AG08395 (cell line): ENCODE measurements at regions not wholly inside any gene's neighbourhood (a gene's known extent, or its start where the extent isn't known, plus 50 kb on each side); places are given as distances from the start of the nearest gene placed in this dataset.
"Not testable (repeated sequence)": the region's sequence is repeated elsewhere in the genome, so short reads cannot be mapped to it uniquely, and the experiment has no call there.

Experiments used
- DNase-seq: peaks from one replicate; pipeline ENCODE4 v3.0.0; 2012; ENCODE audit warnings: mixed read lengths, low spot score

DNA sequence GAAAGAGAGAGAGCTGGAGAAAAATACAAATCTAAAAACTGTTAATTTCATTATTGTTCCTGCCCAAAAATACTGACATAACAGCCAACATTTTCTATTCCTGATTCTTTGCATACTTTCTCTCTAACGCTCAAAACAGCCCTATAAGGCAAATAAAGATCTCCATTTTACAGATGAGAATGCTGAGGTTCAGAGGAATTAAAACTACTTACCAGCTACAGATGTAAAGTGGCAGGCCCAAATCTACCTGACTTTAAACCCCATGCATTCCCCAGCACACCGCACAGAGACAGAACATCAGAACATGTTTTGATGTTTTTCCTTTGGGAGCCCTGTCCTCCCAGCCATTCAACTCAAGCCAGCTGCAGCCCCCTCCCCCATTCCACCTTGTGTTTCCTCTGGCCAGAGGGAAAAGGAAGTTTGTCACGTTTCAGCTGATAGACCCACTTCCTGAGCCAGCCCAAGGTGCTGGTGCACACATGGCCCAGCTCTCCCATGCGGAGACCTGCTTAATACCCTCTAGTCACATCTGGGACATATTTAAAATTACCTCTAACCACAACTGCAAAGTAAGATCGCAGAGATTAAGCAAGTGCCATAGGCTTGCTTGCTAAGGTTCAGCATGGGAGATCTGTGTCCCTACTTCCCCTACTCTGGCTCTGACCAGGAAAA is 133.1 kb upstream of the NFIA start:
- DNase-seq, result no peak

DNA sequence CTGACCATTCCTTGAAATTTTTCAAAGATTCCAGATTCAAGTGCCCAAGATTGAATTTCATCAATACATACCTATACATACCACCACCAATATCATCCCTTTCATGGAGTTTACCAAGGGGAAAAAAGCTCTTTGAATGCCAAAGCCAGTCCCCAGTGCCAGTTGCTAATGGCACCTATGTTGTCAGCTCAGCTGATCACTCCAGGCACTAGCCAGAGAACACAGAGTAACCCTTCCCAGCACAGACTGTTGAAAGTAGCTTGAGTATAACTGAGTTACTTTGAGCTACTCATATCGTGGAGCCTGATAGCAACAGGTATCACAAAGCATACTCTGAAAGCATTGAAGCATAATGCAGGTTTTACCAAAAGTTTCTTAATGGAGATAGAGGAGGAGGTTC is 133.9 kb upstream of the NFIA start:
- DNase-seq, result no peak

DNA sequence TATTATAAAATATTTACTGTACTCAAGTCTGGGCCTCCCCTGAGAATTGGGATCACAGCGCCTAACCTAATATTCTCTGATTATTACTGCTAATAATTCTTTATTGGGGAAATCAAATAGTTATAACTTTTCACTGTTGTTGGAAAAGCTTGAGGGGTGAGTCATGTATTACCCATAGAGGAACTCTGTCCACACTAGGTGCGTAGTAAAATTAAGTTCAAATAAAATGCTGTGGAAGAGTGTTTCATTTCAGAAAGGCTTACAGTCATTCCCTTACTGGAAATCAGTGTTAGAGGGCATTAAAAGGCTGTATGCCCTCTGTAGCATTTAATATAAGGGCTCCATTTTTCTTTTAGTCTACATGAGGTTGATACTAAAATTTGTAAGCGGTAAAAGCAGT is 135.0 kb upstream of the NFIA start:
- DNase-seq, result no peak

- DNase-seq, result no peak
These were observed 139.3 kb upstream of the NFIA start for GRCh38 chr1:60942896-60943638.

DNA sequence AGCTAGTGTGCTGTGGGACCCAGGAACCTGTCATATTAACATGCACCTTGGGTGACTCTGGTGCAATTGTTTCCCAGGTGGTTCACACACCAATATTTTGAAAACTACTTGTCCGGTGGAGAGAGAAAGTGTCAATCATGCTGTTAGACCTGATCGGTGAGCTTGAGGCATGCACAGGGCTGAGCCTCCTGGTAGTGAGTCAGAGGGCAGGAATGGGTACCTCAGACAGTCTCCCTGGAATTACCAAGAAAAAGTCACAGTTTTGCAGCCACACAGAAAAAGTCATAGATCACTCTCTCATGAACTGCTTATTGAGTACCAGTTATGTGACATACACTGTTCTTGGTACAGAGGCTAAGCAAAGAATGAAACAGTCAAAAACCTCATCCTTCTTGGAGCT is 140.1 kb upstream of the NFIA start:
- DNase-seq, result no peak

- not testable (repeated sequence) for DNase-seq
These were observed 141.7 kb upstream of the NFIA start for GRCh38 chr1:60940685-60941084.

GRCh38 chr1:60937720-60938119 is 144.6 kb upstream of the NFIA start:
- DNase-seq, result no peak

DNA sequence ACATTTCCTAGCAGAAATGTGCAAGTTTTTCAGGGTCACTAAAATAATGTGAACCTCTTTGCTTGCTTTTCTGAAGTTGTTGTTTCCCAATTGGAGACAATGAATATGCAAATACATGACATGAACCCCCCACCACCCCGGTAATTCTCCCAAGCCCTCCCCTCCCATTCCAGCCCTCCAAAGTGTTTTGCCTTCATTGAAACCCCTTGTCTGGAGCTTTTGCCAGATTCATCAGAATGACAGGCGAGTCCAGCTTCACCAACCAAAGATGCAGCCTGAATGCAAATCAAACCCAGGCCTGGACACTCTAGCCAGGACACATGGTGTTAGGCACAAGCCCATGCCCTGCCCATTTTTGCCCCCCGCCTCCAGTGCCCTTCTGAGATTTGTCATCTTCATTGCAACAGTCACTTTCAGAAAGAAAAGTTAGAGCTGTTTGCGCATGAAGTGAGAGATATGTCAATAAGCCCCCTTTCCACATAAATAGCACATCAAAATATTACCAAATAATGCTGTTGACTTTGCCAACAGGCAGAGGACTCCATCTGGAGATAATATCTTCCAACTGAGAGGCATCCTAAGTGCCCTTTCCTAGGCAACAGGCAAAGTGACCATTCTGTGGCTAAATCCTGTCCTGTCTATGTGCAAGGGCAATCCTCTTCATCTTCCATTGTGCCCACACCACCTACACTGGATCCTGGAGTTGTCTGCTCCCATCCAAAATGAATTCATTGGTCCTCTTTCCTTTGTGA is 145.6 kb upstream of the NFIA start:
- DNase-seq, result no peak

GRCh38 chr1:60936163-60936562 is 146.2 kb upstream of the NFIA start:
- DNase-seq, result no peak

DNA sequence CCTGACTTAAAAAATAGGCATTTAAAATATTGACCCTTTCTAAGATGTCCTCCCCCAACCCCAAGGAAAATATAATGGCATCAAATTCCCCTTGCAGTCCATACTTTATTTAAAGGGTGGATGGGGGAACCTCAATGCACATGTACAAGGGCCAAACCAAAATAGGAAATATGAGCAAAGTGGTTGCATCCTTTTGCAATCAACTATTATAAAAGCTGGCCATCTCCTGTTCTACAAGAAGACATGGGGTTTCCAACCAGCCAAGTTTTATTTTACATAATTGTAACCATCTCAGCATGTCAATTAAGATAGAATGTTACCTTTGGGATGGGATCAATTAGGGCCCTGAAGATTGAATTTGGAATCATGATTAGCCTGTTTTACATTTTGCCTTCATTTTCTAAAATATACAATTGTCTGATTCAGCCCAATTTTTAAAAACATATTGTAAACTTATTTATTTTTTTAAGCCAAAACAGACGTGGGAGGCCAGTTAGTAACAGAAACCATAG is 146.7 kb upstream of the NFIA start:
- DNase-seq, result no peak

DNA sequence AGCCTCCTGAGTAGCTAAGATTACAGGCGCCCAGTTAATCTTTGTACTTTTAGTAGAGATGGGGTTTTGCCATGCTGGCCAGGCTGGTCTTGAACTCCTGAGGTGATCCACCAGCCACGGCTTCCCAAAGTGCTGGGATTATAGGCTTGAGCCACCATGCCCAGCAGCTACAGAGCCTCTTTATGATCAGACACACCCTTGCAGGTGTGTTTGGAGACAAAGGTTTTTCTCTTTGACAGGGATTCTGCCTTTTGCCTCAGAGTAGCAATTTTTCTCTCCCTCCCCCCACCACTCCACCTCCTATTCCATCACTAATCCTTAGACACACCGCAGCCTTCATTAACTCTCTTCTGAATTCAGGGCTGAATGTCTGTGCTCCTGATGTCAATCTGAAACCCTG is 152.2 kb upstream of the NFIA start:
- DNase-seq, result no peak

DNA sequence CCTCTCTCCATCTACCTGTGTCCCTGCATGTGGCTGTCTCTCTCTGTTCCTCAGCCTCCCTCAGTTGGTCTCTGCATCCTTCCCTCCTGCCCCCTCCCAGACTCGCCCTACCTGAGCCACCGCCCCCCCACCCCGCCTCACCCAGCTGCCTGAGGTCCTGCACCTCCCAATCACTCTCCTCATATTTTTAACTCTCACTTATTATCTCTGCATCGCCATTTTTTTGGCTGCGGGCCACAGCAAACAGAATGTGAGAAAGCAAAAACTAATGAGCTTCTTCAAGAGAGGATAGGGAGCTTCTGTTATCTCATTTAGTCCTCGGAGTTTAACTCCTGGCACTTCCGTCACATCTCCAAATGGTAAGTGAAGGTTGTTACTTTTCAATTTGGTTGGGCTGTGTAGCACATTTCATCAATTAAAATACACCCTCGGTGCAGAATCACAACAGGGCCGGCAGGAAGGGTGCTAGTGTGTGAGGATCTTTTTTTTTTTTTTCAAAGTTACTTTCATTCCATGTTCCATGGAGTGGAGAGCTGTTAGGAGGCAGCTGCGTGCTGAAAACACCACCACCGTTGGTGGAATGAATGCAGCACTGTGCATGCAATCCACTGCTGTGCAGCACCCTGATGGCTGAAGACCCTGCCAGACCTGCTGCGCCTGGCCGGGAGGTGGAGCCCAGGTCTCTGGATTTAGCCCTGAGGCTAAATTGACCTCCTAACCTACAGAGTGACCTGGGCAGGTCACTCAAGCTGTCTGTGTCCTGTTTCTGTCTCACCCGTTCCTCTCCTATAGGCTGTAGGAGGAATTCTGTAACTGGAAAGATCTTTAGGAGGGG is 157.2 kb upstream of the NFIA start:
- DNase-seq, result no peak

DNA sequence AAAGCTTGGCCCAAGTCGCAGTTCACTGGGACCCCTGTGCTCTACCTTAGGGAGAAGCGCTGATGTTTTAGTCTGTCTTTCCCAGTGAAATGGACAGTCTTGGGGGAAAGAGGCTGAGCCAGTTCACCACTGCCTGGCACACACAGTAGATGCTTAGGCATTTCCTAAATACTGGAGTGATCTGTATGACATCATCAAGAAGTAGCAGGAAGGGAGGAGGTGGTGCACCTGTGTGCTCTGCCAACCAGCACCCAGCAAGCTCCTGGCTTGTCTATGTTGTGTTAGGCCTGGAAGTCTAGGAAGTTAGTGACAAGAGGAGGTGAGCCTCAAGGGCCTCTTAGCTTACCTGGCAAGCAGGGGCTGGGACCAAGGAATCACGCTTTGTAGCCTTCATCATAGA is 158.2 kb upstream of the NFIA start:
- no peak for DNase-seq

GRCh38 chr1:60923389-60924087 is 158.8 kb upstream of the NFIA start:
- no peak for DNase-seq

GRCh38 chr1:60922304-60922703 is 160.1 kb upstream of the NFIA start:
- DNase-seq, result no peak

- DNase-seq, result no peak
These were observed 161.2 kb upstream of the NFIA start for GRCh38 chr1:60921175-60921574.

GRCh38 chr1:60920561-60920960 is 161.8 kb upstream of the NFIA start:
- DNase-seq, result no peak

GRCh38 chr1:60918867-60919266 is 163.5 kb upstream of the NFIA start:
- no peak for DNase-seq

DNA sequence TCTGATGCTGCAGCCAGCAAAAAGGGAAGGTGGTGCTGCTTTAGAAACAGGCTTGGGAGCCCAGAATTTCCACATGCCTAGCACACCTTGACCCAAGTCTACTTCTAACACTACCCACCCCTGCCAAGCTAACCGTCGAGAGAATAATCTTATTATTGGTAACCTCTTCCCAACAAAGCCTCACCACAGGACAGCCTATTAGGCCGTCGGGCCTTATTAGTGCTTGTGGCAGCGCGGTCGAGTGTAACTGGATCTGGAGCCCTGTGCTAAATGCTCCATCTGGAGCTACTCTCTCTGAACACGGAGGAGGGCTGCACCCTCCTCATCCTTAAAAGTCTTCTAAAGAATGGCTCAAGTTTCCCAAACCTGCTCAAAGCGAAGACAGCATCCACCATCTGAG is 165.5 kb upstream of the NFIA start:
- DNase-seq, result no peak

- DNase-seq, result no peak
These were observed 166.2 kb upstream of the NFIA start for GRCh38 chr1:60916199-60916598.

DNA sequence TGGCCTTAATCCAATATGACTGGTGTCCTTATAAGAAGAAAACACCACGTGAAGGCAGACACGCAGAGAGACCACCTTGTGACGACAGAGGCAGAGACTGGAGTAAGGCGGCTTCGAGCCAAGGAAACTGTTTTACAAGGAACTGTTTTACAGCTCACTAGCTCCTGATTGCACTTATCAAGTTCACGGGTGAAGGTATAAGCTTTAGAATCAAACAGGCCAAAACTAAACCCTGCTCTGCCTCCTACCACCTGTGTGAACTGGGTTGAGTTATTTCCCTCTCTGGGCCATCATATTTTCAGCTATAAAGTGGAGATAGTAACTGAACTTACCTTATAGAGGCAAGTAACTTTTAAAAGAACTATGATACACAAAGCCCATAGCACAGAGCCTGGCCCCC is 166.9 kb upstream of the NFIA start:
- DNase-seq, result no peak
